Right lobe of liver (tissue), 6 donors: ENCODE measurements at regions not wholly inside any gene's neighbourhood (a gene's known extent, or its start where the extent isn't known, plus 50 kb on each side); places are given as distances from the start of the nearest gene placed in this dataset.
A peak's percentile ranks its signal among the peaks of the same experiment; 100 is the strongest.

ENCODE experiments used
- ATAC-seq, 4 donors: fragments of 200-7000 bp; cut with Tn5 transposase; one replicate each; pipeline ENCODE4 v1.9.1; 2020; ENCODE audit warnings: mild to moderate bottlenecking in 4 of 4, moderate library complexity in 4 of 4
- DNase-seq, 3 donors: peaks; one replicate each; pipeline ENCODE4 v3.0.0-alpha.2; 2020
- H3K27ac ChIP-seq, 3 donors: fragments of 200-600 bp; one replicate each; pipeline ENCODE4 v1.8.0; 2022
- H3K27me3 ChIP-seq, 2 donors: fragments of 200-600 bp; one replicate each; pipeline ENCODE4 v1.8.0; 2022
- H3K36me3 ChIP-seq, 4 donors: fragments of 200-600 bp; sonication (generic) in 1 of 4; one replicate each; pipeline versions ENCODE4 v1.5.1 to v1.8.0; 2017 to 2022; ENCODE audit warnings: control low read depth in 1 of 4
- H3K4me1 ChIP-seq, 4 donors: fragments of 200-600 bp; sonication (generic) in 1 of 4; one replicate each; pipeline versions ENCODE4 v1.5.1 to v1.8.0; 2017 to 2022; ENCODE audit warnings: control low read depth in 1 of 4
- H3K4me3 ChIP-seq, 3 donors: fragments of 200-600 bp; one replicate each; pipeline ENCODE4 v1.8.0; 2022
- H3K9me3 ChIP-seq, 4 donors: fragments of 200-600 bp; sonication (generic) in 1 of 4; one replicate each; pipeline versions ENCODE4 v1.5.1 to v1.8.0; 2017 to 2022; ENCODE audit warnings: control low read depth in 1 of 4
- POLR2A ChIP-seq: fragments of 450-650 bp; IDR thresholded peaks from one replicate; pipeline ENCODE4 v1.6.1; 2017; ENCODE audit warnings: antibody characterized with exemption, mild to moderate bottlenecking
- WGBS: methylation state at CpG from one replicate; pipeline ENCODE4 v1.1.6; 2018; ENCODE audit warnings: low coverage, low lambda C conversion rate; ENCODE audit not compliant: insufficient coverage; ENCODE audit errors: missing lambda C conversion rate; 5-methylcytosine and 5-hydroxymethylcytosine counted together
- intact Hi-C, 2 donors: fragments of 100-400 bp; cut with DNase I; formaldehyde crosslinking; loops; one replicate each; pipeline versions ENCODE4 v1.11.2 to v1.14.1; 2022
- TF ChIP-seq, protein P1 (sequence below), 4 donors: fragments of 200-600 bp in 3 of 4; fragments of 450-650 bp in 1 of 4; IDR thresholded peaks; one replicate each; pipeline versions ENCODE4 v1.5.1 to v1.8.0; 2016 to 2022; ENCODE audit warnings: antibody characterized with exemption in 4 of 4, mild to moderate bottlenecking in 2 of 4
- donor health status: DM: no; HTN: yes; CAD: no.
- donor health status: DM: no; HTN: no; CAD: no.
- donor health status: DM: no; HTN: no; CAD: no.
- donor health status: DM: no; HTN: yes; CAD: no.
- donor health status: DM: no; HTN: yes; CAD: no.

DNA sequence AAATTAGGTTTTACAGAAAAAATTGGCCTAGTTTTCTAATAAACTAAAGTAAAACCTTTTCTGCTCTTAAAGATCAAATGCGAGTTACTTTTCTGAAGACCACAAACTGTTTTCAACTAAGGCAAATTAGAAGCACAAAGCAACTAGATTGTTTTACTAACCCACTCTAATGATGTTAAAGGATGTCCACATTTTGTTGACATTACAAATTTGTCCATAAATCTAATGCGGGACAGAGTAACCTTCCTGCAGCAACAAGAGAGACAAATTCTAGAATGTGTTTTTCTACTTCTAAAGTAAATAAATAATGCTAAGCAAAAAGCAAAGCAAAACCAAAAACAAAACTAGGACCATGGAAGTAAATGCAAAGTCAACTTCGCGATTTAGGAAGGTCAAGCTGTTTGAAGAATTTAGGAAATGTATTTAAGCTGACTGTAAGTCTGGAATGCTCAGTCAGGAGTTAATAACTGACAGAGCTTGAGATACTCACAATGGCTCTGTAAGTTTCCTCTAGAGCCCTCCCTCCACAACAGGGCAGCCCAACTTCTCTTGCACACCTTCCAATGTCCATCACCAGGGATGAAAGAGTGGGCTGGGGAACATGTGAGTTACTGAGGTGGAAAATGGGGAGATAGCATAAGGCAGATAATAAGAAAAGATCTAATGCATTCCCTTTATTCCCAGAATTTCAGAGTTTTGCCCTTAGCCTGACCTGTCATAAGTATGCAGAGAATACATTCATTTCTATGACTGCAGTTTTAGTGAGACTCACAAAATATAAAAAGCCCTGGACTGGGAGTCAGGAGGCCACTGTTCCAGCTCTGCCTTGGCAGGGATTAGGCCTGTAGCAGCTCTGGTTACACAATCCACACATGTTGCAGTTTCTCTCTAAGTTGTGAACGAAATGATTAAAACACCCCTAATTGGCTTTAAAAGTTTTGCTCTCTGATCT is 158.8 kb downstream of the FOXA2 start:
- TF ChIP-seq, protein P1, sequence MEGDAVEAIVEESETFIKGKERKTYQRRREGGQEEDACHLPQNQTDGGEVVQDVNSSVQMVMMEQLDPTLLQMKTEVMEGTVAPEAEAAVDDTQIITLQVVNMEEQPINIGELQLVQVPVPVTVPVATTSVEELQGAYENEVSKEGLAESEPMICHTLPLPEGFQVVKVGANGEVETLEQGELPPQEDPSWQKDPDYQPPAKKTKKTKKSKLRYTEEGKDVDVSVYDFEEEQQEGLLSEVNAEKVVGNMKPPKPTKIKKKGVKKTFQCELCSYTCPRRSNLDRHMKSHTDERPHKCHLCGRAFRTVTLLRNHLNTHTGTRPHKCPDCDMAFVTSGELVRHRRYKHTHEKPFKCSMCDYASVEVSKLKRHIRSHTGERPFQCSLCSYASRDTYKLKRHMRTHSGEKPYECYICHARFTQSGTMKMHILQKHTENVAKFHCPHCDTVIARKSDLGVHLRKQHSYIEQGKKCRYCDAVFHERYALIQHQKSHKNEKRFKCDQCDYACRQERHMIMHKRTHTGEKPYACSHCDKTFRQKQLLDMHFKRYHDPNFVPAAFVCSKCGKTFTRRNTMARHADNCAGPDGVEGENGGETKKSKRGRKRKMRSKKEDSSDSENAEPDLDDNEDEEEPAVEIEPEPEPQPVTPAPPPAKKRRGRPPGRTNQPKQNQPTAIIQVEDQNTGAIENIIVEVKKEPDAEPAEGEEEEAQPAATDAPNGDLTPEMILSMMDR (IDR thresholded peaks at IDR 0.05), result no peak
- no peak for TF ChIP-seq POLR2A
- peak overlapping the region; percentile 4 to 69 (median 67) for H3K27ac ChIP-seq
- no peaks in the 10 kb centered on the region for H3K27me3 ChIP-seq
- peak; percentile 58 to 63 (median 60) for ATAC-seq
- H3K36me3 ChIP-seq, result no peaks in the 10 kb centered on the region
- H3K4me1 ChIP-seq, result peaks cover 0 to 44% (median 18%) of the 10 kb centered on the region in 4 donors
- H3K4me3 ChIP-seq, result no peak overlapping the region
- WGBS, result 25% methylated on average over 5 of the region's 5 CpGs
- intact Hi-C loops, result no loop called here
- peak in 2 of 3 donors; percentile 31 to 65 for DNase-seq
- H3K9me3 ChIP-seq, result no peaks in the 10 kb centered on the region

DNA sequence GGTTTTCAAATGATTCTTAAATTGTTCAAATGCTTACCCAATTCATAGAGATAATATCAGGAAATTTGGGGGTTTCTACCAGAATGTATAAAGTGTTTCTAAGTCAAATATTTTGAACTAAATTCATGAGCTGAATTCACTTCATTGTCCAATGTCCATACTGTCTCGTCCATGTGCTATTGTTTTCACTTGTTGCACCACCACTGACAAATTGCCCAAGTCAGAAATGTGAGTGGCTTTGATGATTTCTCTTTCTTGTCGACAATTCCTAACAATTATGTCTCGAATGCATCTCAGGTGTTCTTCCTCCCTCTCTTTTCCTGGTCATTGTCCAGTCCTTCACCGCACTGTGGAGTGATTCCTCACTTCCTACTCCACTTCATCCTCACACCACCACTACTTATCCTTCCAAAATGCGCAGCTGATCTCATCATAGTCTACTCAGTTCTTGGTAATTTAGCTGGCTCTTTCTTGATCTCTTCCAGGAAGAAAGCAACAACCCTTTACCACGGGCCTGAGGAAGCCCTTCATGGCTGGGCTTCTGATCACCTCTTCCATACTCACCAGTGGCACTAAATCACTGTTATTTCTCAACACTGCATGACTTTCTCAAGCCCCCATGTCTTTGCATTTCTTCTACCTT is 161.1 kb downstream of the FOXA2 start:
- Histone ChIP-seq H3K9me3 (no peaks in the 10 kb centered on the region), H3K36me3 (no peaks in the 10 kb centered on the region), H3K27me3 (no peaks in the 10 kb centered on the region), H3K4me1 (peaks cover 0 to 32% (median 9%) of the 10 kb centered on the region in 4 donors), H3K4me3 (no peak overlapping the region), H3K27ac (no peak overlapping the region)
- ATAC-seq, result no peak
- 74% methylated on average over 6 of the region's 6 CpGs for WGBS
- TF ChIP-seq POLR2A, result no peak
- TF ChIP-seq, protein P1 (IDR thresholded peaks at IDR 0.05), result no peak
- DNase-seq, result no peak
- intact Hi-C loops, result no loop called here

GRCh38 chr20:22420116-22420598 is 164.2 kb downstream of the FOXA2 start:
- WGBS, result 100% methylated on average over 2 of the region's 3 CpGs
- Histone ChIP-seq H3K27ac (no peak overlapping the region), H3K27me3 (no peaks in the 10 kb centered on the region), H3K4me3 (no peak overlapping the region), H3K36me3 (no peaks in the 10 kb centered on the region), H3K9me3 (no peaks in the 10 kb centered on the region), H3K4me1 (peaks cover 0 to 21% (median under 1%) of the 10 kb centered on the region in 4 donors)
- DNase-seq, result no peak
- no peak for ATAC-seq
- intact Hi-C loops, result no loop called here
- TF ChIP-seq, protein P1 (IDR thresholded peaks at IDR 0.05), result no peak
- TF ChIP-seq POLR2A, result no peak

DNA sequence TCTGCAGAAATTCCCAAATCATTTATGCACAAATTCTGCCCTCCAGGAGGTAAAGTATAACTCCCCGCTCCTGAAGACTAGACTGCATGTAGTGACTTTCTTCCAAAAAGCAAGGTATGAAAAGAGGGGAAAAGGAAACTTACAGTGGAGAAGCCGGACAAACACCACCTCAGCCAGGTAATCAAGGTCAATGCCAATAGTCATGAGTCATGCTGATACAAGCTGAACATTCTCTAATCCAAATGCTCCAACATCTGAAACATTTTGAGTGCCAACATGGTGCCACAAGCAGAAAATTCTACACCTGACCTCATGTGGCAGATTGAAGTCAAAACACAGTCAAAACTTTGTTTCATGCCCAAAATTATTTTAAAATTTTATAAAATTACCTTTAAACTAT is 165.6 kb downstream of the FOXA2 start:
- no peaks in the 10 kb centered on the region for H3K36me3 ChIP-seq
- no peaks in the 10 kb centered on the region for H3K27me3 ChIP-seq
- 58% methylated on average over 2 of the region's 2 CpGs for WGBS
- no peak for DNase-seq
- H3K4me3 ChIP-seq, result no peak overlapping the region
- intact Hi-C loops, result no loop called here
- H3K27ac ChIP-seq, result peak overlapping the region in 1 of 3 donors; percentile 38
- TF ChIP-seq, protein P1 (IDR thresholded peaks at IDR 0.05), result no peak
- no peak for TF ChIP-seq POLR2A
- peak; percentile 52 to 91 (median 68) for ATAC-seq
- peaks cover 0 to 18% (median 0%) of the 10 kb centered on the region in 4 donors for H3K4me1 ChIP-seq
- H3K9me3 ChIP-seq, result no peaks in the 10 kb centered on the region
